ENCODE measurements at regions not wholly inside any gene's neighbourhood (a gene's known extent, or its start where the extent isn't known, plus 50 kb on each side); places are given as distances from the start of the nearest gene placed in this dataset.

GRCh38 chr5:58353992-58354391 lies 105.9 kb downstream of the PLK2 start:
- TF ChIP-seq POLR2AphosphoS5 (IDR thresholded peaks at IDR 0.05; ENCODE audit: borderline replicate concordance, low read depth, low read length): no peak
- no peak for TF ChIP-seq EZH2 (IDR thresholded peaks at IDR 0.05)
- no peak for TF ChIP-seq FOXP2 (optimal IDR thresholded peaks at IDR 0.05; ENCODE audit: control extremely low read depth, extremely low read length, insufficient read depth)

Data from SK-N-MC (cell line).